ENCODE measurements at regions not wholly inside any gene's neighbourhood (a gene's known extent, or its start where the extent isn't known, plus 50 kb on each side); places are given as distances from the start of the nearest gene placed in this dataset.

- TF ChIP-seq CTCF (conservative IDR thresholded peaks at IDR 0.05; ENCODE audit: low read length) (no peak), EZH2phosphoT487 (IDR thresholded peaks at IDR 0.05; ENCODE audit: borderline replicate concordance, low read depth, low read length) (no peak)
Observed at GRCh38 chr16:5678371-5678770, 580.8 kb upstream of the EEF2KMT start.
